ENCODE measurements at regions not wholly inside any gene's neighbourhood (a gene's known extent, or its start where the extent isn't known, plus 50 kb on each side); places are given as distances from the start of the nearest gene placed in this dataset.

DNA sequence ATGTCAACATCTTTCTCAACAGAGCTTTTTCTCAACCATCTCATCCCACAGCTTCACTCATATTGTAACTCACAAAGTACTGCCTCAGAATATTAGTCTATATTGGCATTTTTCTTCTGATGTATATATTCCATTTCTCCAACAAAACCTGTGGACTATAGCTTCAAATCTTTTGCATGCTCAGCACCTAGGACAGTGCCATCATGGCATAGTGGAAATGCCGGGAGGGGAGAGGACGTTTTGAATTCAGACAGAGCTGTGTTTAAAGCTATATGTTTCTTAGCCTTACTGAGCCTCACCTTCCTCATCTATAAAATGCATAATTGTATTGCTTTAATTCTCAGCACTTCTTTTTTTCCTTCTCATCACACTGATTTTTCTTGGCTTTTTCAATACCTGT is 452.6 kb downstream of the GALC start:
- Histone ChIP-seq H3K27ac (replicated peaks in 1 of 4) (no peak overlapping the region), H3K27me3 (no peaks in the 10 kb centered on the region), H3K9me3 (no peaks in the 10 kb centered on the region), H3K4me3 (no peak overlapping the region), H3K36me3 (no peaks in the 10 kb centered on the region), H3K4me1 (no peaks in the 10 kb centered on the region)
- TF ChIP-seq, protein P1, sequence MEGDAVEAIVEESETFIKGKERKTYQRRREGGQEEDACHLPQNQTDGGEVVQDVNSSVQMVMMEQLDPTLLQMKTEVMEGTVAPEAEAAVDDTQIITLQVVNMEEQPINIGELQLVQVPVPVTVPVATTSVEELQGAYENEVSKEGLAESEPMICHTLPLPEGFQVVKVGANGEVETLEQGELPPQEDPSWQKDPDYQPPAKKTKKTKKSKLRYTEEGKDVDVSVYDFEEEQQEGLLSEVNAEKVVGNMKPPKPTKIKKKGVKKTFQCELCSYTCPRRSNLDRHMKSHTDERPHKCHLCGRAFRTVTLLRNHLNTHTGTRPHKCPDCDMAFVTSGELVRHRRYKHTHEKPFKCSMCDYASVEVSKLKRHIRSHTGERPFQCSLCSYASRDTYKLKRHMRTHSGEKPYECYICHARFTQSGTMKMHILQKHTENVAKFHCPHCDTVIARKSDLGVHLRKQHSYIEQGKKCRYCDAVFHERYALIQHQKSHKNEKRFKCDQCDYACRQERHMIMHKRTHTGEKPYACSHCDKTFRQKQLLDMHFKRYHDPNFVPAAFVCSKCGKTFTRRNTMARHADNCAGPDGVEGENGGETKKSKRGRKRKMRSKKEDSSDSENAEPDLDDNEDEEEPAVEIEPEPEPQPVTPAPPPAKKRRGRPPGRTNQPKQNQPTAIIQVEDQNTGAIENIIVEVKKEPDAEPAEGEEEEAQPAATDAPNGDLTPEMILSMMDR (IDR thresholded peaks at IDR 0.05) = no peak
- TF ChIP-seq POLR2A (IDR thresholded peaks at IDR 0.05; ENCODE audit: low read depth) (no peak), POLR2AphosphoS5 (IDR thresholded peaks at IDR 0.05) (no peak), EP300 (IDR thresholded peaks at IDR 0.05) (no peak)
- no peak for DNase-seq (ENCODE audit: extremely low spot score)
- 48% methylated on average over 2 of the region's 2 CpGs for WGBS
- intact Hi-C loops (cut with DNase I) = no loop called here

DNA sequence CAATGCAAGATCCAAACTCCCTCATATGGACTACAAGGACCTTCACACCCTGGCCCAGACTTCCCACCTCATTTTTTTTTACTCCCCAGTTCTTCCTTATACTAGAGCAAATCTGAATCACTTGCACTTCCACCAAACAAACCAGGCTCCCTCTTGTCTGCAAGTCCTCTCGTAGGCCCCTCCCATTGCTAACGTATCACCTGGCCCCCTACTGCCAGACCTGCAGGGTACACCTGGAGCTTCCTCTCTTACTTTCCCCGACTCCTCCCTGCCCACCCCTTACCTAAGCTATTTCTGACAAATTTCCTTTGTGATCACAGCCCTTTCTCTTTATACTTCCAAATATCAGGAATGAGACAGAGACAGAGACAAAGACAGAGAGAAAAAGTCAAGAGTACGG is 463.9 kb downstream of the GALC start:
- TF ChIP-seq, protein P1 (IDR thresholded peaks at IDR 0.05) = no peak
- TF ChIP-seq POLR2A (IDR thresholded peaks at IDR 0.05; ENCODE audit: low read depth) (no peak), EP300 (IDR thresholded peaks at IDR 0.05) (no peak), POLR2AphosphoS5 (IDR thresholded peaks at IDR 0.05) (no peak)
- H3K4me3 ChIP-seq = no peak overlapping the region
- H3K27me3 ChIP-seq = no peaks in the 10 kb centered on the region
- no peaks in the 10 kb centered on the region for H3K36me3 ChIP-seq
- 62% methylated on average over 4 of the region's 4 CpGs for WGBS
- no peaks in the 10 kb centered on the region for H3K9me3 ChIP-seq
- intact Hi-C loops (cut with DNase I) = no loop called here
- H3K4me1 ChIP-seq = no peaks in the 10 kb centered on the region
- no peak for DNase-seq (ENCODE audit: extremely low spot score)
- H3K27ac ChIP-seq (replicated peaks in 1 of 4) = no peak overlapping the region

DNA sequence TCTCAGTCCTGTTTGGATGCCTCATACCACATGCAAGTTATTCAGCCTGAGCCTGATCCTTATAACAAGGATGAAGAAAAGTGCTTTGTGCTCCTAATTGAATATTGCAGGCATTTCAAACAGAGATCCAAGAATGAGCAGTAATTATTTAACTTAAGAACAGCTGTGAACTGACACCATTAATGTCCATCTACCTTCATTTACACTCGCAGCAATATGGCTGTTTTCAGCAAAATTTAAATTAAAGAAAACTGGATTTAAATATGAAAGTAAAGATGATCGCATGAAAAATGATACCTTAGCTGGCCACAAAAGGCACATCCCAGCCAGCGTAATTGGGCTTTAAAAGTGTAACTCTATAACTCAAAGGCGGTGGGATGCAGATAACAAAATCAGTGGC is 466.3 kb downstream of the GALC start:
- Histone ChIP-seq H3K4me1 (no peaks in the 10 kb centered on the region), H3K9me3 (no peaks in the 10 kb centered on the region), H3K27ac (replicated peaks in 1 of 4) (no peak overlapping the region), H3K4me3 (no peak overlapping the region), H3K36me3 (no peaks in the 10 kb centered on the region), H3K27me3 (no peaks in the 10 kb centered on the region)
- DNase-seq (ENCODE audit: extremely low spot score) = no peak
- TF ChIP-seq, protein P1 (IDR thresholded peaks at IDR 0.05) = no peak
- no peak for TF ChIP-seq POLR2AphosphoS5 (IDR thresholded peaks at IDR 0.05)
- no peak for TF ChIP-seq POLR2A (IDR thresholded peaks at IDR 0.05; ENCODE audit: low read depth)
- no peak for TF ChIP-seq EP300 (IDR thresholded peaks at IDR 0.05)
- intact Hi-C loops (cut with DNase I) = no loop called here
- 69% methylated on average over 4 of the region's 4 CpGs for WGBS

DNA sequence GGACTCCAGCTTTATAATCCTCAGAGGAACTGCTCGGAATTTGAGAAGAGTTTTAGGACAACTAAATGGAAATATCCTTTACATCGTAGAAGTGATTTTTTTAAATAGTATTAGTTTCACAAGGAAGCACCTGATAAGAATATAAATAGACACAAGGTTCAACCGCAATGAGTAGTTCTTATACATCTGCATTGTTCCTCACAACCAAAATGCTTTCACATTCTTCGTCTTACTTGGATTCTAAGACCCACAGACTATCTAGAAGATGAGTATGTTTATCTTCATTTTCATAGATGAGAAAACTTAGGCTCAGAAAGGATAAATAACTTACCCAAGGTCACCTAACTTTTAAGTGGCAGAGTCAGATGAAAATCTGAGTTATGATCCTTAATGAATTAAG is 469.0 kb downstream of the GALC start:
- H3K36me3 ChIP-seq = no peaks in the 10 kb centered on the region
- DNase-seq (ENCODE audit: extremely low spot score) = no peak
- intact Hi-C loops (cut with DNase I) = no loop called here
- H3K27me3 ChIP-seq = no peaks in the 10 kb centered on the region
- H3K4me3 ChIP-seq = no peak overlapping the region
- H3K27ac ChIP-seq (replicated peaks in 1 of 4) = no peak overlapping the region
- 91% methylated on average over 4 of the region's 4 CpGs for WGBS
- no peak for TF ChIP-seq POLR2AphosphoS5 (IDR thresholded peaks at IDR 0.05)
- TF ChIP-seq POLR2A (IDR thresholded peaks at IDR 0.05; ENCODE audit: low read depth) = no peak
- no peak for TF ChIP-seq EP300 (IDR thresholded peaks at IDR 0.05)
- TF ChIP-seq, protein P1 (IDR thresholded peaks at IDR 0.05) = no peak
- no peaks in the 10 kb centered on the region for H3K9me3 ChIP-seq
- no peaks in the 10 kb centered on the region for H3K4me1 ChIP-seq

DNA sequence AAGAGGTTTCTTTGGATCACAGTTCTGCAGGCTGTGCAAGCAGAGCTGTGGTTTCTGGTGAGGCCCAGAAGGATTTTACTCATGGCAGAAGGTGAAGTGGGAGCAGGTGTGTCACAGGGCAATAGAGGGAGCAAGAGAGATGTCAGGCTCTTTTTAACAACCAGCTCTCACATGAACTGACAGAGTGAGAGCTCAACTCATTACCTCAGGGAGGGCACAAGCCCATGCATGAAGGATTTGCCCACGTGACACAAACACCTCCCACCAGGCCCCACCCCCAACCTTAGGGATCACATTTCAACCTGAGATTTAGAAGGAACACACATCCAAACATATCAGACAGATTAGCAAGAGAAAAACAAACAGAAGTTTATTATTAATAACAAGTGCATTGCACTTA is 470.4 kb downstream of the GALC start:
- 36% methylated on average over 1 of the region's 1 CpG for WGBS
- no peak overlapping the region for H3K27ac ChIP-seq (replicated peaks in 1 of 4)
- peaks cover 0 to 4% (median 0%) of the 10 kb centered on the region in 4 donors for H3K9me3 ChIP-seq
- intact Hi-C loops (cut with DNase I) = no loop called here
- no peak for TF ChIP-seq POLR2A (IDR thresholded peaks at IDR 0.05; ENCODE audit: low read depth)
- TF ChIP-seq, protein P1 (IDR thresholded peaks at IDR 0.05) = no peak
- no peak for TF ChIP-seq EP300 (IDR thresholded peaks at IDR 0.05)
- TF ChIP-seq POLR2AphosphoS5 (IDR thresholded peaks at IDR 0.05) = no peak
- DNase-seq (ENCODE audit: extremely low spot score) = no peak
- no peaks in the 10 kb centered on the region for H3K4me1 ChIP-seq
- H3K36me3 ChIP-seq = no peaks in the 10 kb centered on the region
- H3K27me3 ChIP-seq = no peaks in the 10 kb centered on the region
- H3K4me3 ChIP-seq = no peak overlapping the region
